HG03442 (cell line): ENCODE measurements at regions not wholly inside any gene's neighbourhood (a gene's known extent, or its start where the extent isn't known, plus 50 kb on each side); places are given as distances from the start of the nearest gene placed in this dataset.
"Not testable (repeated sequence)": the region's sequence is repeated elsewhere in the genome, so short reads cannot be mapped to it uniquely, and the experiment has no call there.

Experiments used
- ATAC-seq: cut with Tn5 transposase; IDR thresholded peaks from one replicate; pipeline ENCODE4 v1.9.1; 2021; ENCODE audit warnings: mild to moderate bottlenecking, moderate library complexity; ENCODE audit not compliant: unreplicated experiment

- no peak for ATAC-seq
Measured at GRCh38 chr5:114148253-114148652, 213.6 kb upstream of the KCNN2 start.

GRCh38 chr5:114148728-114149127 lies 213.1 kb upstream of the KCNN2 start:
- ATAC-seq = not testable (repeated sequence)

- ATAC-seq = no peak
Measured at GRCh38 chr5:114152656-114153360, 209.1 kb upstream of the KCNN2 start.

- ATAC-seq = no peak
Measured at GRCh38 chr5:114153392-114153791, 208.5 kb upstream of the KCNN2 start.

- ATAC-seq = no peak
Measured at GRCh38 chr5:114153833-114154232, 208.0 kb upstream of the KCNN2 start.

- no peak for ATAC-seq
Measured at GRCh38 chr5:114166081-114166480, 195.8 kb upstream of the KCNN2 start.

GRCh38 chr5:114174131-114174530 lies 187.7 kb upstream of the KCNN2 start:
- ATAC-seq = no peak

- no peak for ATAC-seq
Measured at GRCh38 chr5:114174837-114175236, 187.0 kb upstream of the KCNN2 start.

- ATAC-seq = no peak
Measured at GRCh38 chr5:114176356-114176755, 185.5 kb upstream of the KCNN2 start.

- ATAC-seq = no peak
Measured at GRCh38 chr5:114179134-114179533, 182.7 kb upstream of the KCNN2 start.

- ATAC-seq = no peak
Measured at GRCh38 chr5:114184006-114184405, 177.9 kb upstream of the KCNN2 start.

GRCh38 chr5:114185274-114185673 lies 176.6 kb upstream of the KCNN2 start:
- no peak for ATAC-seq

- no peak for ATAC-seq
Measured at GRCh38 chr5:114191441-114191840, 170.4 kb upstream of the KCNN2 start.

GRCh38 chr5:114192108-114192507 lies 169.8 kb upstream of the KCNN2 start:
- no peak for ATAC-seq

- no peak for ATAC-seq
Measured at GRCh38 chr5:114201332-114201731, 160.5 kb upstream of the KCNN2 start.

GRCh38 chr5:114204923-114205322 lies 156.9 kb upstream of the KCNN2 start:
- no peak for ATAC-seq

GRCh38 chr5:114206640-114207039 lies 155.2 kb upstream of the KCNN2 start:
- ATAC-seq = no peak

- no peak for ATAC-seq
Measured at GRCh38 chr5:114207615-114208014, 154.3 kb upstream of the KCNN2 start.

- no peak for ATAC-seq
Measured at GRCh38 chr5:114208120-114208519, 153.8 kb upstream of the KCNN2 start.

GRCh38 chr5:114208588-114208987 lies 153.3 kb upstream of the KCNN2 start:
- no peak for ATAC-seq

- ATAC-seq = no peak
Measured at GRCh38 chr5:114210662-114211061, 151.2 kb upstream of the KCNN2 start.

GRCh38 chr5:114221807-114222206 lies 140.1 kb upstream of the KCNN2 start:
- no peak for ATAC-seq

GRCh38 chr5:114223866-114224265 lies 138.0 kb upstream of the KCNN2 start:
- no peak for ATAC-seq
